ENCODE measurements at regions not wholly inside any gene's neighbourhood (a gene's known extent, or its start where the extent isn't known, plus 50 kb on each side); places are given as distances from the start of the nearest gene placed in this dataset.

DNA sequence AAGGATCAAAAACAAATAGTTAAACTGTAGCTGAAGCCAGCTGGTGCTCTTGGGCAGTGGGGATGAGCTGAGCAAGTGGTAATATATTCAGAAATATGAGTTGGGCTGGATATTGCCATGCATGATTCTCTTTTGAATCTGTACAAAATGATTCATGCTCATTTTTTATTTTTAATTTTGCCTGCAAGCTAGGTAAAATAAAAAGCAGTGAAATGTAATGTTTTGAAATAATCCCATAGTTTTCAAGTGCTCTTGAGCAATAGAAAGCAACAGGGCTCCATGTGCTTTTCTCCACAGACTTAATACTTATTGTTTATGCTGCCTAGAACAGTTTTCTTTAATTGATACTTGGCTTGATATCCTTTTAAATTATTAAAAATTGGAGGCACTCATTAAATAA lies 489.3 kb downstream of the TLE4 start:
- no peak for DNase-seq (ENCODE audit: low read depth, low spot score)
- Histone ChIP-seq H3K27ac (no peak overlapping the region), H3K36me3 (ENCODE audit: insufficient read depth, low read length) (no peaks in the 10 kb centered on the region), H3K4me3 (no peak overlapping the region), H3K9ac (ENCODE audit: insufficient read length) (no peak overlapping the region), H3K9me3 (ENCODE audit: low read depth, low read length) (no peaks in the 10 kb centered on the region)
- TF ChIP-seq EZH2 (IDR thresholded peaks at IDR 0.05): no peak
- no peak for TF ChIP-seq FOXP2 (optimal IDR thresholded peaks at IDR 0.05; ENCODE audit: control extremely low read depth, extremely low read length, insufficient read depth)
- TF ChIP-seq POLR2AphosphoS5 (IDR thresholded peaks at IDR 0.05; ENCODE audit: borderline replicate concordance, low read depth, low read length): no peak

- TF ChIP-seq POLR2AphosphoS5 (IDR thresholded peaks at IDR 0.05; ENCODE audit: borderline replicate concordance, low read depth, low read length) (no peak), FOXP2 (optimal IDR thresholded peaks at IDR 0.05; ENCODE audit: control extremely low read depth, extremely low read length, insufficient read depth) (no peak), EZH2 (IDR thresholded peaks at IDR 0.05) (no peak)
- no peaks in the 10 kb centered on the region for H3K9me3 ChIP-seq (ENCODE audit: low read depth, low read length)
- H3K27ac ChIP-seq: no peak overlapping the region
Measured at GRCh38 chr9:80059979-80060378, 488.2 kb downstream of the TLE4 start.

DNA sequence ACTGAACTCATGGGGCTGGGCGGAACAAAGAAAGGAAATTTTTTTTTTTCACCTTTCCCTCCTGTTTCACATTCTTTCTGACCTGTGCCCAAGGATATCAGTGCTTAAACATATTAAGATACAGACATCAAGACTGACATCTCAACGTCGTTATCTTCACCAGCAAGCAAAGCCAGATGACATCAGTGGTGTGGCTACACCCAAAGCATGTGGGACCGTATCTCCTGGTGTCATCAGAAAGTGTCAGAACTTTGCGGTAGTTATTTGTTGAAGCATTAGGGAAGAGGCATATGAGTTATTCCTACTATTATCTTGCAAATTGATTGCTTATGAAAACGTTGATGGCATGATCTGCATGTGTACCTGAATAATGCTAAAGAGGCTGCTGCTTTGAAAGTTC lies 487.4 kb downstream of the TLE4 start:
- no peak overlapping the region for H3K27ac ChIP-seq
- no peak overlapping the region for H3K4me3 ChIP-seq
- no peaks in the 10 kb centered on the region for H3K36me3 ChIP-seq (ENCODE audit: insufficient read depth, low read length)
- TF ChIP-seq FOXP2 (optimal IDR thresholded peaks at IDR 0.05; ENCODE audit: control extremely low read depth, extremely low read length, insufficient read depth) (no peak), POLR2AphosphoS5 (IDR thresholded peaks at IDR 0.05; ENCODE audit: borderline replicate concordance, low read depth, low read length) (no peak), EZH2 (IDR thresholded peaks at IDR 0.05) (no peak)
- no peak overlapping the region for H3K9ac ChIP-seq (ENCODE audit: insufficient read length)
- H3K9me3 ChIP-seq (ENCODE audit: low read depth, low read length): no peaks in the 10 kb centered on the region
- DNase-seq (ENCODE audit: low read depth, low spot score): no peak

More at GRCh38 chr9:80059979-80060378, 488.2 kb downstream of the TLE4 start:
- H3K9ac ChIP-seq (ENCODE audit: insufficient read length): no peak overlapping the region
- H3K4me3 ChIP-seq: no peak overlapping the region
- H3K36me3 ChIP-seq (ENCODE audit: insufficient read depth, low read length): no peaks in the 10 kb centered on the region
- DNase-seq (ENCODE audit: low read depth, low spot score): no peak

DNA sequence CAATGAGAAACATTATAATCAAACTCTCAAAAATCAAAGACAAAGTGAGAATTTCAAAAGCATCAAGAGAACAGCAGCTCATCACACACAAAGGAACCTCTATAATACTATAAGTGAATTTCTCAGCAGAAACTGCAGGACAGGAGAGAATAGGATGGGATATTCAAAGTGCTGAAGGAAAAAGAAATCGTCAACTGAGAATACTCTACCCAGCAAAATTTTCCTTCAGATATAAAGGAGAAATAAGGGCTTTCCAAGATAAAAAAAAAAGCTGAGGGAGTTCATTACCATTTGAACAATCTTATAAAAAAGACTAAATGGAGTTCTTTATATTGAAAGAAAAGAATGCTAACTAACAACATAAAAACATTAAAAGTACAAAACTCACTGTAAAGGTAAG lies 481.1 kb downstream of the TLE4 start:
- no peak overlapping the region for H3K27ac ChIP-seq
- no peak for TF ChIP-seq FOXP2 (optimal IDR thresholded peaks at IDR 0.05; ENCODE audit: control extremely low read depth, extremely low read length, insufficient read depth)
- no peak for TF ChIP-seq POLR2AphosphoS5 (IDR thresholded peaks at IDR 0.05; ENCODE audit: borderline replicate concordance, low read depth, low read length)
- TF ChIP-seq EZH2 (IDR thresholded peaks at IDR 0.05): no peak
- H3K4me3 ChIP-seq: no peak overlapping the region
- H3K36me3 ChIP-seq (ENCODE audit: insufficient read depth, low read length): no peaks in the 10 kb centered on the region
- DNase-seq (ENCODE audit: low read depth, low spot score): no peak
- H3K9ac ChIP-seq (ENCODE audit: insufficient read length): no peak overlapping the region
- no peaks in the 10 kb centered on the region for H3K9me3 ChIP-seq (ENCODE audit: low read depth, low read length)

DNA sequence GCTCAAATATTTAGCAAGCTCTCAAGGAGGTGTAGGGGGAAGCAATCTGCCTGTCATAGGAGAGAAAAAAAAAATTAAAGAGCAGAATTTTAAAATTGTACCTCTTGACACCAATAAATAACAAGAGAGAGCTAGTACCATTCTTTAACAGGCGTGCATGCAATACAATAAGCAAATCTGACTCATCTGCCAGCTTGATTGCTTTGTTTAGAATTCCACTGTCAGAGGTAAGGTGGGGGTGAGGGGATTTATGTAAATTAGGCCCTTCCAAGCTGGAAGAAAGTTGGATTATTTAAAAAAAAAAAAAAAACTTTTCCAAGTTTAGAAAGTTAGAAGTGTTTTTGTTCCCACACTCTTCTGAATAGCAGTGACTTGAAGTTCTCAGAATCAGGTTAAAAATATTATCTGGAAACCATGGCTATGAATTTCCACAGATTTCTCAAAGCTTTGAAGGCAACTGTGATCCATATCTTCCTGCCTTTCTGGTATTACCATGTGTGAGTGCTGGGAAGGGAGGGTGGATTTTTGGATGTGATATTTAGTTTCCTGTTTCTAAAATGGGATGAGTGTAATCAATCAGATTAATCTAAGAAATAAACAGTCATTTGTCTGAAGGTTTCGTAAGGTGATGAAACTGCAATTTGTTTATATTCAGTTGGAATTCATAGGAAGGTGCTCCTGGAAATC lies 477.5 kb downstream of the TLE4 start:
- Histone ChIP-seq H3K27ac (no peak overlapping the region), H3K9ac (ENCODE audit: insufficient read length) (no peak overlapping the region), H3K9me3 (ENCODE audit: low read depth, low read length) (no peaks in the 10 kb centered on the region), H3K36me3 (ENCODE audit: insufficient read depth, low read length) (no peaks in the 10 kb centered on the region), H3K4me3 (no peak overlapping the region)
- TF ChIP-seq POLR2AphosphoS5 (IDR thresholded peaks at IDR 0.05; ENCODE audit: borderline replicate concordance, low read depth, low read length) (no peak), EZH2 (IDR thresholded peaks at IDR 0.05) (no peak), FOXP2 (optimal IDR thresholded peaks at IDR 0.05; ENCODE audit: control extremely low read depth, extremely low read length, insufficient read depth) (no peak)
- no peak for DNase-seq (ENCODE audit: low read depth, low spot score)

- no peak overlapping the region for H3K9ac ChIP-seq (ENCODE audit: insufficient read length)
- no peaks in the 10 kb centered on the region for H3K36me3 ChIP-seq (ENCODE audit: insufficient read depth, low read length)
- TF ChIP-seq FOXP2 (optimal IDR thresholded peaks at IDR 0.05; ENCODE audit: control extremely low read depth, extremely low read length, insufficient read depth) (no peak), EZH2 (IDR thresholded peaks at IDR 0.05) (no peak), POLR2AphosphoS5 (IDR thresholded peaks at IDR 0.05; ENCODE audit: borderline replicate concordance, low read depth, low read length) (no peak)
- no peaks in the 10 kb centered on the region for H3K9me3 ChIP-seq (ENCODE audit: low read depth, low read length)
- no peak overlapping the region for H3K27ac ChIP-seq
- H3K4me3 ChIP-seq: no peak overlapping the region
- DNase-seq (ENCODE audit: low read depth, low spot score): no peak
Measured at GRCh38 chr9:80046481-80046880, 474.7 kb downstream of the TLE4 start.

DNA sequence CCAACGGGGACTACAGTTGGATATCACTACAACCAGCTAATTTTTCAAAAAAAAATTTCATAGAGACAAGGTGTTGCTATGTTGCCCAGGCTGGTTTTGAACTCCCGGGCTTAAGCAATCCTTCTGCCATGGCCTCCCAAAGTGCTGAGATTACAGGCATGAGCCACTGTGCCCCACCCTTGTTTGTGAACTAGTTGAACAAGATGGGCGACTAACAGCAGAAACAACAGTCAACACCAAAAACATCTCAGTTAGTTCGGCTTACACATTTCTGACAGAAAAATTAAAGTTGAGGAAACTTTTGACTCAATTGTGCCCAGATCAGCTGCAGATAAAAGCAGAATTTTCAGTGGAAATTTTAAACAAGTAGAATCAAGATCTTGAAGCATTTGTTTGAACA lies 470.1 kb downstream of the TLE4 start:
- DNase-seq (ENCODE audit: low read depth, low spot score): no peak
- no peaks in the 10 kb centered on the region for H3K36me3 ChIP-seq (ENCODE audit: insufficient read depth, low read length)
- no peak overlapping the region for H3K27ac ChIP-seq
- H3K9me3 ChIP-seq (ENCODE audit: low read depth, low read length): no peaks in the 10 kb centered on the region
- H3K4me3 ChIP-seq: no peak overlapping the region
- TF ChIP-seq EZH2 (IDR thresholded peaks at IDR 0.05) (no peak), FOXP2 (optimal IDR thresholded peaks at IDR 0.05; ENCODE audit: control extremely low read depth, extremely low read length, insufficient read depth) (no peak), POLR2AphosphoS5 (IDR thresholded peaks at IDR 0.05; ENCODE audit: borderline replicate concordance, low read depth, low read length) (no peak)
- no peak overlapping the region for H3K9ac ChIP-seq (ENCODE audit: insufficient read length)

GRCh38 chr9:80040457-80040856 lies 468.7 kb downstream of the TLE4 start:
- H3K27ac ChIP-seq: no peak overlapping the region
- no peaks in the 10 kb centered on the region for H3K9me3 ChIP-seq (ENCODE audit: low read depth, low read length)
- no peak for DNase-seq (ENCODE audit: low read depth, low spot score)
- no peaks in the 10 kb centered on the region for H3K36me3 ChIP-seq (ENCODE audit: insufficient read depth, low read length)
- no peak overlapping the region for H3K9ac ChIP-seq (ENCODE audit: insufficient read length)
- no peak overlapping the region for H3K4me3 ChIP-seq
- TF ChIP-seq POLR2AphosphoS5 (IDR thresholded peaks at IDR 0.05; ENCODE audit: borderline replicate concordance, low read depth, low read length) (no peak), EZH2 (IDR thresholded peaks at IDR 0.05) (no peak), FOXP2 (optimal IDR thresholded peaks at IDR 0.05; ENCODE audit: control extremely low read depth, extremely low read length, insufficient read depth) (no peak)

DNA sequence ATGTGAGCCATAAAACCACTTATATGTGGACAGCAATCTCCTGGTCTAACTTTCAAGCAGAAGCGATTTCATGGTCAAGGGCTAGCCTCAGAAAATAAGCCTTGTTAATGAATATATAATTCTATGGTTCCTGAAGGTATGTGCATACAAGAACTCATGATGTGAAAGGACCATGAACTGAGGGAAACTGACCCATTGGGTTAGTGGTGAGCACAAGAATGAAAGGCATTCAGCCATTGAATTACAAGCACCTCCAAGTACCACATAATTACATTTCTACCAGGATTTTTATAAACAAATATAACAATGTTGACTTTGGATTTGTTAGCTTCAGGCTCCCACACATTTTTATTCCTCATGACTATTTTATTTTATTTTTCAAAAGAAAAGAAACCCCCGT lies 459.0 kb downstream of the TLE4 start:
- Histone ChIP-seq H3K27ac (no peak overlapping the region), H3K9me3 (ENCODE audit: low read depth, low read length) (no peaks in the 10 kb centered on the region), H3K4me3 (no peak overlapping the region), H3K36me3 (ENCODE audit: insufficient read depth, low read length) (no peaks in the 10 kb centered on the region), H3K9ac (ENCODE audit: insufficient read length) (no peak overlapping the region)
- no peak for DNase-seq (ENCODE audit: low read depth, low spot score)
- TF ChIP-seq FOXP2 (optimal IDR thresholded peaks at IDR 0.05; ENCODE audit: control extremely low read depth, extremely low read length, insufficient read depth) (no peak), POLR2AphosphoS5 (IDR thresholded peaks at IDR 0.05; ENCODE audit: borderline replicate concordance, low read depth, low read length) (no peak)
